Prostate gland (tissue), 2 donors: ENCODE measurements at regions not wholly inside any gene's neighbourhood (a gene's known extent, or its start where the extent isn't known, plus 50 kb on each side); places are given as distances from the start of the nearest gene placed in this dataset.

Experiments used
- POLR2A ChIP-seq: fragments of 450-650 bp; IDR thresholded peaks from one replicate; pipeline ENCODE4 v1.6.1; 2016; ENCODE audit warnings: antibody characterized with exemption, mild to moderate bottlenecking
- TF ChIP-seq, protein P1 (sequence below), 4 experiments: fragments of 200-600 bp in 2 of 4; fragments of 450-650 bp in 2 of 4; sonication (generic) in 2 of 4; IDR thresholded peaks; 1 replicate in 3 of 4; 2 replicates in 1 of 4; pipeline ENCODE4 v1.5.1; 2016 to 2019; ENCODE audit warnings: antibody characterized with exemption in 4 of 4, mild to moderate bottlenecking in 2 of 4, moderate library complexity in 2 of 4

DNA sequence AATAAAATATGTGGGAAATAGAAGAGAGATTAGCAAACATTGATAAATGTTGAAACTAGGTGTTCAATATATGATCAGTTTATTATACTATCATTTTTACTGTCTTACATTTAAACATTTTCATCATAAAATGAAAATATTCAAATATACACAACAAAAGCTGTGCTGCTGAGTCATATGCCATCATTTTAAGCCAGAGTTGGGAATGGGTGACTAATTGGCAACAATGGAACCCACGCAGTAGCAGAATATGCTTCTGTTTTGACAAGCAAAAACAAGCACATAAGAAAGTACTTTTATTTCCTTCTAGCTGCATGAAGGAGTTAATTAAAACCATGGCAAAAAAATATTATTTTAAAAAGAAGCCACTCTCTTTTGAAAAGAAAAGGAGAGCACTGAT lies 340.0 kb upstream of the EDIL3 start:
- TF ChIP-seq, protein P1, sequence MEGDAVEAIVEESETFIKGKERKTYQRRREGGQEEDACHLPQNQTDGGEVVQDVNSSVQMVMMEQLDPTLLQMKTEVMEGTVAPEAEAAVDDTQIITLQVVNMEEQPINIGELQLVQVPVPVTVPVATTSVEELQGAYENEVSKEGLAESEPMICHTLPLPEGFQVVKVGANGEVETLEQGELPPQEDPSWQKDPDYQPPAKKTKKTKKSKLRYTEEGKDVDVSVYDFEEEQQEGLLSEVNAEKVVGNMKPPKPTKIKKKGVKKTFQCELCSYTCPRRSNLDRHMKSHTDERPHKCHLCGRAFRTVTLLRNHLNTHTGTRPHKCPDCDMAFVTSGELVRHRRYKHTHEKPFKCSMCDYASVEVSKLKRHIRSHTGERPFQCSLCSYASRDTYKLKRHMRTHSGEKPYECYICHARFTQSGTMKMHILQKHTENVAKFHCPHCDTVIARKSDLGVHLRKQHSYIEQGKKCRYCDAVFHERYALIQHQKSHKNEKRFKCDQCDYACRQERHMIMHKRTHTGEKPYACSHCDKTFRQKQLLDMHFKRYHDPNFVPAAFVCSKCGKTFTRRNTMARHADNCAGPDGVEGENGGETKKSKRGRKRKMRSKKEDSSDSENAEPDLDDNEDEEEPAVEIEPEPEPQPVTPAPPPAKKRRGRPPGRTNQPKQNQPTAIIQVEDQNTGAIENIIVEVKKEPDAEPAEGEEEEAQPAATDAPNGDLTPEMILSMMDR (IDR thresholded peaks at IDR 0.05): no peak
- TF ChIP-seq POLR2A: no peak
